H9 (cell line): ENCODE measurements at regions not wholly inside any gene's neighbourhood (a gene's known extent, or its start where the extent isn't known, plus 50 kb on each side); places are given as distances from the start of the nearest gene placed in this dataset.

Experiments
- DNase-seq: peaks from one replicate; pipeline ENCODE4 v3.0.0-alpha.2; 2017
- H2AFZ ChIP-seq: one replicate; pipeline ENCODE4 v1.6.1; 2013; ENCODE audit warnings: mild to moderate bottlenecking, low read length, control low read depth, moderate library complexity
- H2AK5ac ChIP-seq: 2 replicates; pipeline ENCODE4 v1.6.1; 2013; ENCODE audit warnings: low read length, control low read depth, mixed read lengths; ENCODE audit not compliant: insufficient read length
- H2BK120ac ChIP-seq: one replicate; pipeline ENCODE4 v1.6.1; 2013; ENCODE audit warnings: low read depth, mild to moderate bottlenecking, low read length, control low read depth, inconsistent platforms; ENCODE audit not compliant: poor library complexity, severe bottlenecking
- H2BK12ac ChIP-seq: 2 replicates; pipeline ENCODE4 v1.6.1; 2013; ENCODE audit warnings: low read length, control low read depth, mixed read lengths, low read depth; ENCODE audit not compliant: insufficient read length
- H2BK15ac ChIP-seq: 2 replicates; pipeline ENCODE4 v1.6.1; 2013; ENCODE audit warnings: low read depth, low read length, control low read depth
- H2BK20ac ChIP-seq: one replicate; pipeline ENCODE4 v1.6.1; 2013; ENCODE audit warnings: low read depth, mild to moderate bottlenecking, low read length, control low read depth, inconsistent platforms; ENCODE audit not compliant: poor library complexity, severe bottlenecking
- H2BK5ac ChIP-seq: 2 replicates; pipeline ENCODE4 v1.6.1; 2013; ENCODE audit warnings: low read length, control low read depth, mixed read lengths; ENCODE audit not compliant: insufficient read length
- H3K14ac ChIP-seq: 2 replicates; pipeline ENCODE4 v1.6.1; 2013; ENCODE audit warnings: low read length, control low read depth; ENCODE audit not compliant: insufficient read depth
- H3K18ac ChIP-seq: 2 replicates; pipeline ENCODE4 v1.6.1; 2013; ENCODE audit warnings: low read depth, mild to moderate bottlenecking, mixed read lengths, low read length, control low read depth; ENCODE audit not compliant: insufficient read length
- H3K23ac ChIP-seq: 2 replicates; pipeline ENCODE4 v1.6.1; 2013; ENCODE audit warnings: low read length, control low read depth, mixed read lengths, low read depth; ENCODE audit not compliant: insufficient read length
- H3K23me2 ChIP-seq: 2 replicates; pipeline ENCODE4 v1.6.1; 2013; ENCODE audit warnings: low read depth, mild to moderate bottlenecking, mixed read lengths, low read length, control low read depth; ENCODE audit not compliant: insufficient read length, poor library complexity, severe bottlenecking
- H3K27ac ChIP-seq: 2 replicates; pipeline ENCODE4 v1.5.1; 2013; ENCODE audit warnings: low read length, control low read depth, mixed read lengths, low read depth; ENCODE audit not compliant: insufficient read length
- H3K27me3 ChIP-seq: 2 replicates; pipeline ENCODE4 v1.6.1; 2013; ENCODE audit warnings: low read length, control low read depth, inconsistent platforms; ENCODE audit not compliant: insufficient read depth
- H3K4ac ChIP-seq: 2 replicates; pipeline ENCODE4 v1.6.1; 2013; ENCODE audit warnings: low read depth, mild to moderate bottlenecking, control low read depth, inconsistent platforms, low read length, moderate library complexity
- H3K4me1 ChIP-seq: 2 replicates; pipeline ENCODE4 v1.6.1; 2013; ENCODE audit warnings: low read length, control low read depth, inconsistent platforms; ENCODE audit not compliant: insufficient read depth
- H3K4me2 ChIP-seq: 2 replicates; pipeline ENCODE4 v1.6.1; 2013; ENCODE audit warnings: low read length, control low read depth, mixed read lengths; ENCODE audit not compliant: insufficient read length, insufficient read depth
- H3K56ac ChIP-seq: 2 replicates; pipeline ENCODE4 v1.6.1; 2013; ENCODE audit warnings: low read depth, mild to moderate bottlenecking, mixed read lengths, low read length, control low read depth; ENCODE audit not compliant: insufficient read length
- H3K79me1 ChIP-seq: 2 replicates; pipeline ENCODE4 v1.6.1; 2013; ENCODE audit warnings: low read depth, mild to moderate bottlenecking, moderate library complexity, low read length, control low read depth, inconsistent platforms; ENCODE audit not compliant: insufficient read depth, poor library complexity, severe bottlenecking
- H3K79me2 ChIP-seq: 2 replicates; pipeline ENCODE4 v1.6.1; 2013; ENCODE audit warnings: low read length, control low read depth, inconsistent platforms; ENCODE audit not compliant: insufficient read depth
- H3K9ac ChIP-seq: 2 replicates; pipeline ENCODE4 v1.6.1; 2013; ENCODE audit warnings: low read length, control low read depth, mixed read lengths; ENCODE audit not compliant: insufficient read length; ENCODE audit errors: extremely low read depth
- H3K9me3 ChIP-seq: one replicate; pipeline ENCODE4 v1.6.1; 2013; ENCODE audit warnings: low read depth, low read length, inconsistent platforms; ENCODE audit not compliant: control insufficient read depth
- H3T11ph ChIP-seq: one replicate; pipeline ENCODE4 v1.6.1; 2013; ENCODE audit warnings: mild to moderate bottlenecking, low read length, control low read depth, inconsistent platforms
- H4K20me1 ChIP-seq: one replicate; pipeline ENCODE4 v1.6.1; 2013; ENCODE audit not compliant: control insufficient read depth, insufficient read length, insufficient read depth
- H4K5ac ChIP-seq: 2 replicates; pipeline ENCODE4 v1.6.1; 2013; ENCODE audit warnings: low read depth, mild to moderate bottlenecking, mixed read lengths, low read length, control low read depth; ENCODE audit not compliant: insufficient read length
- H4K8ac ChIP-seq: replicated peaks from 2 replicates; pipeline ENCODE4 v1.6.1; 2013; ENCODE audit warnings: low read length, control low read depth, mixed read lengths, low read depth; ENCODE audit not compliant: insufficient read length
- H4K91ac ChIP-seq: 2 replicates; pipeline ENCODE4 v1.6.1; 2013; ENCODE audit warnings: low read depth, mild to moderate bottlenecking, moderate library complexity, mixed read lengths, low read length, control low read depth; ENCODE audit not compliant: insufficient read length
- H3K27ac Mint-ChIP-seq, 3 experiments: 2 replicates in 2 of 3; 3 replicates in 1 of 3; pipeline ENCODE4 v1.8.0; 2020 to 2021; ENCODE audit warnings: mixed read lengths in 3 of 3, mild to moderate bottlenecking in 1 of 3, moderate library complexity in 1 of 3
- H3K27me3 Mint-ChIP-seq: 2 replicates; pipeline ENCODE4 v1.8.0; 2021; ENCODE audit warnings: low read depth, mild to moderate bottlenecking, moderate library complexity, mixed read lengths
- H3K36me3 Mint-ChIP-seq, 3 experiments: 2 replicates in 2 of 3; 3 replicates in 1 of 3; pipeline ENCODE4 v1.8.0; 2020 to 2021; ENCODE audit warnings: low read depth in 3 of 3, mixed read lengths in 3 of 3; ENCODE audit not compliant: insufficient read depth in 1 of 3
- H3K4me1 Mint-ChIP-seq, 2 experiments: 2 replicates each; pipeline ENCODE4 v1.8.0; 2020; ENCODE audit warnings: mixed read lengths in 2 of 2
- H3K4me3 Mint-ChIP-seq, 2 experiments: 2 replicates in 1 of 2; 3 replicates in 1 of 2; pipeline ENCODE4 v1.8.0; 2020 to 2021; ENCODE audit warnings: mild to moderate bottlenecking in 2 of 2, mixed read lengths in 2 of 2, moderate library complexity in 1 of 2
- H3K9me3 Mint-ChIP-seq, 2 experiments: 2 replicates in 1 of 2; 3 replicates in 1 of 2; pipeline ENCODE4 v1.8.0; 2020; ENCODE audit warnings: mild to moderate bottlenecking in 2 of 2, mixed read lengths in 2 of 2, moderate library complexity in 1 of 2
- CTCF ChIP-seq: fragments of 200-600 bp; sonication (generic); conservative IDR thresholded peaks from 3 replicates; pipeline ENCODE4 v1.8.0; 2021; ENCODE audit warnings: antibody characterized with exemption, mild to moderate bottlenecking
- WGBS: extraction: QIAGEN DNeasy Blood & Tissue Kit; methylation state at CpG from one replicate; pipeline ENCODE4 v1.1.7; 2013; ENCODE audit warnings: missing lambda C conversion rate, low lambda C conversion rate, mixed read lengths; ENCODE audit not compliant: insufficient read length; ENCODE audit errors: extremely low coverage; 5-methylcytosine and 5-hydroxymethylcytosine counted together

GRCh38 chr3:27907929-27908328, 185.8 kb upstream of the EOMES start:
- H2BK15ac ChIP-seq: no peak overlapping the region
- no peak overlapping the region for H4K91ac ChIP-seq
- Mint-ChIP-seq H3K4me1 (peaks cover 9 to 21% of the 10 kb centered on the region in 2 experiments), H3K27me3 (no peaks in the 10 kb centered on the region; the same call in 1 of the 2 replicates), H3K9me3 (no peaks in the 10 kb centered on the region), H3K36me3 (no peaks in the 10 kb centered on the region), H3K27ac (peak overlapping the region in 2 of 3 experiments; percentile 22 to 56; a peak in 2 of 7 replicates), H3K4me3 (no peak overlapping the region)
- WGBS: no CpG with 5 or more reads among the region's 4 CpGs
- H3K23ac ChIP-seq: no peak overlapping the region
- no peak overlapping the region for H2AFZ ChIP-seq
- no peaks in the 10 kb centered on the region for H3K79me1 ChIP-seq
- H3K4ac ChIP-seq: no peak overlapping the region
- no peaks in the 10 kb centered on the region; the same call in 1 of the 2 replicates for H3K4me1 ChIP-seq
- no peaks in the 10 kb centered on the region for H3K9me3 ChIP-seq
- H2BK120ac ChIP-seq: no peak overlapping the region
- H2BK5ac ChIP-seq: no peak overlapping the region
- H4K20me1 ChIP-seq: no peaks in the 10 kb centered on the region
- H3K14ac ChIP-seq: no peak overlapping the region
- no peaks in the 10 kb centered on the region for H3K23me2 ChIP-seq
- no peak overlapping the region for H2BK20ac ChIP-seq
- no peak for DNase-seq
- no peak overlapping the region for H3K4me2 ChIP-seq
- H3K18ac ChIP-seq: no peak overlapping the region
- H4K8ac ChIP-seq: no peak overlapping the region
- no peak overlapping the region for H2AK5ac ChIP-seq
- no peak for TF ChIP-seq CTCF
- no peaks in the 10 kb centered on the region for H3K27me3 ChIP-seq
- no peak overlapping the region for H3K27ac ChIP-seq
- H4K5ac ChIP-seq: no peak overlapping the region
- no peak overlapping the region for H3K9ac ChIP-seq
- no peak overlapping the region for H3T11ph ChIP-seq
- H3K56ac ChIP-seq: no peak overlapping the region
- H2BK12ac ChIP-seq: no peak overlapping the region
- no peaks in the 10 kb centered on the region for H3K79me2 ChIP-seq
